ENCODE measurements at regions not wholly inside any gene's neighbourhood (a gene's known extent, or its start where the extent isn't known, plus 50 kb on each side); places are given as distances from the start of the nearest gene placed in this dataset.

DNA sequence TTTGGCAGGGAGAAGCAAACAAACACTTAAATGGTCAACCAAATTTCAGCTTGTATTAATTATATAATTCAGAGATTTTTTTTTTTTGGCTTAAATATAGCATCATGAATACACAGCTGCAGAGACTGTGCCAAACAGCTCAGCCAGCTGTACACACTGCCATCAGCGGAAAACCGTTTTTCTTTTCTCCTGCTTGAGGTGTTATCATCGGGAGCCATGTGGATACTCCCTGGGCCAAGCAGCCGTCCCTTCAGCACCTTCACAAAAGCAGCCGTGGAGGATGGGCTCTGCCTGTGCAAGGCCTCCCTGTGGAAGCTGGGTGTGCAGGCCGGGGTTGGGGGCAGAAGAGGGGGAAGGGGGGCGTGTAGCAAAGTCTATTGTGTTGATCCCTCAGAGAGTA lies 85.0 kb downstream of the NUF2 start:
- Histone ChIP-seq H3K36me3 (ENCODE audit: control insufficient read depth, low read depth, low read length) (no peaks in the 10 kb centered on the region), H3K9me3 (ENCODE audit: control insufficient read depth, low read depth, low read length) (no peaks in the 10 kb centered on the region), H3K4me3 (ENCODE audit: low read length) (no peak overlapping the region), H3K4me1 (ENCODE audit: control insufficient read depth, low read depth, low read length) (peaks cover 17% of the 10 kb centered on the region), H3K27me3 (ENCODE audit: control insufficient read depth, insufficient read depth, low read length) (no peaks in the 10 kb centered on the region), H3K9ac (ENCODE audit: low read length) (no peak overlapping the region), H3K27ac (ENCODE audit: low read length) (no peak overlapping the region)

DNA sequence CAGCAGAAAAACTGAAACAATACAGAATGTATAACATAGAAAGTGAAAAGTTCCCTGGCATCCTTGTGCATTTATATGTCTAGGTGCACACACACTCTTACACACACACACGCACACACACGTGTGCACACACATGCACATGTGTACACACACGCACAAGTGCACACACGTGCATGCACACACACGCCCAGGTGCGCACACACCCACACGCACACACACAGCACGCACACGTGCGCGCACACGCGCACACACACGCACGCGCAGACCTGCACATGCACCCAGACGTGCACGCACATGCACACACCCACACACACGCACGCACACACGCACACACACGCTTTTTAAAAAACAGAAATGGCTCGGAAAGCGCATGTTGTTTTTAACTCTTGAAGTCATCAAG lies 86.5 kb downstream of the NUF2 start:
- Histone ChIP-seq H3K27me3 (ENCODE audit: control insufficient read depth, insufficient read depth, low read length) (no peaks in the 10 kb centered on the region), H3K4me3 (ENCODE audit: low read length) (no peak overlapping the region), H3K4me1 (ENCODE audit: control insufficient read depth, low read depth, low read length) (peaks cover 17% of the 10 kb centered on the region), H3K36me3 (ENCODE audit: control insufficient read depth, low read depth, low read length) (no peaks in the 10 kb centered on the region), H3K27ac (ENCODE audit: low read length) (no peak overlapping the region), H3K9ac (ENCODE audit: low read length) (no peak overlapping the region), H3K9me3 (ENCODE audit: control insufficient read depth, low read depth, low read length) (no peaks in the 10 kb centered on the region)

DNA sequence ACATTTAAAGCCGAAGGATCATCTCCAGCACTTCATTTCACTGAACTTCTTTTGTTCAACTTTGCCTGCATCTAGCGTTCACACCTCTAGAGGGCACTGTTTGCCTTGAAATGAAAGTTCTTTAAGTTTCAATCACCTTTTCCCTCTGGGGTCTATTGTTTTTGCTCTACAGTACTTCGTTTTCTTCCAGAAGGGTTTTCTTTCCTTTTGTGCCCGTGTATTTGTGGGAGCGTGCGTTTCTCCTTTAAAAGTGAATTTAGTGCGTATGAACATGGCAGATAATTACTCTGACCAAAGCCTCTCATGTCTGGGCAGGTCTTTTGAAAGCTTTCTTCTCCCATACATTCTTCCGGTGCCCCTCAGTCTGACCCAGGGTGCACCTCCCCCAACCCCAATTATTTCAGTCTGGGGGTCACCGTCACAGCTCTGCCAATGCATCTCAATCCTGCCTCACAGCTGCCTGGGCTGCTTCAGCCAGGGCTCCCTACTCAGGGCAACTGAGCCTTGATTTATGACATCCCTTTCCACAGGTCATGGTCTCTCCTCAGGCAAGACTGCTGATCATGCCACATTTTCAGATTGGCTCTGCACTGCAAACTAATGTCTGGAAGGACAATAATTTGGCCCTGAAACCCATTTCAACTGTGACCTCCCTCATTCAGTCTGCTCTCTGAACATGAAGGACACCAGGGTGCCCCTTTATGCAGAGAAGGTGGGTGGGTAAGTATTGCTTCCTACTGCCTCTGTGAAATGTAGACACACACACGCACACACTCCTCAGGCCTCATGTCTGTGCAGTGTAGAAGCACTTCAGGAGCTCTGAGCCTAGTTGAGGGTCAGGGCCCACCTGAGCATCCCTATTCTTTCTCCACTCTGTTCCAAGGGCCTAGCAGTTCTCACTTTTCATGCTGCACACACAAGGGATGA lies 88.6 kb downstream of the NUF2 start:
- no peak overlapping the region for H3K4me3 ChIP-seq (ENCODE audit: low read length)
- no peaks in the 10 kb centered on the region for H3K9me3 ChIP-seq (ENCODE audit: control insufficient read depth, low read depth, low read length)
- H3K27me3 ChIP-seq (ENCODE audit: control insufficient read depth, insufficient read depth, low read length): no peaks in the 10 kb centered on the region
- no peak overlapping the region for H3K27ac ChIP-seq (ENCODE audit: low read length)
- no peaks in the 10 kb centered on the region for H3K36me3 ChIP-seq (ENCODE audit: control insufficient read depth, low read depth, low read length)
- peaks cover 10% of the 10 kb centered on the region for H3K4me1 ChIP-seq (ENCODE audit: control insufficient read depth, low read depth, low read length)
- no peak overlapping the region for H3K9ac ChIP-seq (ENCODE audit: low read length)

DNA sequence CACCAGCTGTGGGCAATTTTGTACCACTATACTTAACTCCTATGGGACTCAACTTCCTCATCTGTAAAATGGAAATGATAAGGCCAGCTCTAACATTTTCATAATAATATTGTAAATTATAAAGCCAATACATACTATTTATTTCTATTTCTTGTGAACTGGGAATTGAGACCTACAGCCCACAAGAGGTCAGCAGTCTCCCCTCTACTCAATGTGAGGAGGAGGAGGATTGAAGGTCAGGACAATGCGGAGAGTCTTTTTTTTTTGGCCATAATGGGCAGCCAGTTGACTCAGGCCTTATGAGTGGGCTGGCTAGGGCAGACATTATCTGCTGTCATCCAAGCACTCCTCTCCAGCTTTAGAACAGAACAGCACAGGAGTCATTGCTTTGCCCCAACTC lies 90.5 kb downstream of the NUF2 start:
- no peaks in the 10 kb centered on the region for H3K9me3 ChIP-seq (ENCODE audit: control insufficient read depth, low read depth, low read length)
- no peak overlapping the region for H3K27ac ChIP-seq (ENCODE audit: low read length)
- no peaks in the 10 kb centered on the region for H3K36me3 ChIP-seq (ENCODE audit: control insufficient read depth, low read depth, low read length)
- no peak overlapping the region for H3K9ac ChIP-seq (ENCODE audit: low read length)
- no peak overlapping the region for H3K4me3 ChIP-seq (ENCODE audit: low read length)
- peaks cover 8% of the 10 kb centered on the region for H3K4me1 ChIP-seq (ENCODE audit: control insufficient read depth, low read depth, low read length)
- H3K27me3 ChIP-seq (ENCODE audit: control insufficient read depth, insufficient read depth, low read length): no peaks in the 10 kb centered on the region

DNA sequence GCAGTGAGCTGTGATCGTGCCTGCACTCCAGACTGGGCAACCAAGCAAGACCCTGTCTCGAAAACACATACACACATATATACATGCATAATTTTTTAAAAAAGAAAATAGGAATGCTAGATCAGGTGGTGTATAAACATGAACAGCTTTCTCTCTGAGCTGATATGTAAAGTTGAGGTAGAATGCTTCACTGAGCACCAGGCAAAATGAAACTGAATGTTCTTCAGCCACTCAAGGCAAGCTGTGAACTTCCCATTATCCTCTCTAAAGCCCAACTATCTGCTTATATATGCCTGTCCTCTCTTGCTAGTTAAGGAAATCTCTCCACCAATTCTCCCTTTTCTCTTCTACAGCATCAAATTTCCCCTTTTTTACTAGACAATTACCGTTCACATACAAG lies 93.0 kb downstream of the NUF2 start:
- Histone ChIP-seq H3K9me3 (ENCODE audit: control insufficient read depth, low read depth, low read length) (no peaks in the 10 kb centered on the region), H3K4me1 (ENCODE audit: control insufficient read depth, low read depth, low read length) (peaks cover 8% of the 10 kb centered on the region), H3K4me3 (ENCODE audit: low read length) (no peak overlapping the region), H3K9ac (ENCODE audit: low read length) (no peak overlapping the region), H3K27me3 (ENCODE audit: control insufficient read depth, insufficient read depth, low read length) (no peaks in the 10 kb centered on the region), H3K27ac (ENCODE audit: low read length) (no peak overlapping the region), H3K36me3 (ENCODE audit: control insufficient read depth, low read depth, low read length) (no peaks in the 10 kb centered on the region)

DNA sequence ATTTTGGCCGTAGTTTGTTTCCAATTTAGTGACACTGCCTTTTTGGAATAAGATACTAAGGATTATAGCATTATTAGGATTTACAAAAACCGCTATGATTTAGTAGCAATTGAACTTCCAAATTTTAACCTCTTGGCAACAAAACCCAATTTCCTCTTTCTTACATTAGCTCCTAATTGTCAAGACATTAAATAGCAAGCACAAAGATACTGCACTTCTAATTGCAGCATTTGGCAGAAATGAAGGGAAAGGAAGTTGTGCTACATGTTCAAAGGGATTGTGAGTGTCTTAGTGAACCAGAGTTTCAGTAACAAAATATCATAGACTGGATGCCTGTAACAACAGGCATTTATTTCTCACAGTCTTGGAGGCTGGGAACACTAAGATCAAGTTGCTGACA lies 99.9 kb downstream of the NUF2 start:
- Histone ChIP-seq H3K36me3 (ENCODE audit: control insufficient read depth, low read depth, low read length) (no peaks in the 10 kb centered on the region), H3K9ac (ENCODE audit: low read length) (no peak overlapping the region), H3K4me1 (ENCODE audit: control insufficient read depth, low read depth, low read length) (peaks cover 5% of the 10 kb centered on the region), H3K27me3 (ENCODE audit: control insufficient read depth, insufficient read depth, low read length) (no peaks in the 10 kb centered on the region), H3K9me3 (ENCODE audit: control insufficient read depth, low read depth, low read length) (no peaks in the 10 kb centered on the region), H3K4me3 (ENCODE audit: low read length) (no peak overlapping the region), H3K27ac (ENCODE audit: low read length) (no peak overlapping the region)

DNA sequence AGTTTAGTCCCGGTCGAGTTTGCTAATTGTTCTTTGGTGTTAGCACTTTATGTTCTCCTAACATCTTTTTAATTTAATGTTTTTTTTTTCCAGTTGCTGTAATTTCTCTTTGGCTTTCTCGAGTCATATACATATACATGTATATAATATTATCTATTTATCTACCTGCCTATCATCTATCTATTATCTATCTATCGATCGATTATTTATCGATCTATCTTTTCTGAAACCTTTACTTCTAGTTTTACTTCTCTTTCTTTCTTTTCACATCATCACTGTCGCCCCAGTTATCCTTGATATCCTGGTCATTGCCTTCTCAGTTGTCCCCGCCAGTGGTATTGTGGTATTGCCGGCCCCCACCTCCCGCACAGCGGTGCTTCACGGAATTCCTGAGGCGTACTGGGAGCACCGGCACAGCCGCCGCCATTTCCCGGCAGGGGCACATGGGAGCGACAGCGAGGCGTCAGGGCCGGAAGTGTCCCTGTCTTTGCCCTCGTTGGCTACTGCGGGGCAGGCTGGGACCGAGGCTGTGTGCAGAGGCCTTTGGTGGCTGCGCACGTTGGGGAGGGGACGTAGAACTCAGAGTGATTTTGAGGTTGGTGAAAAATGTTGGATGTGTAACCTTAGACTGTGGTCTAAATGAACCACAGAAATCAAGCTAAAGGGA lies 101.1 kb downstream of the NUF2 start:
- H3K27me3 ChIP-seq (ENCODE audit: control insufficient read depth, insufficient read depth, low read length): no peaks in the 10 kb centered on the region
- H3K4me1 ChIP-seq (ENCODE audit: control insufficient read depth, low read depth, low read length): peaks cover 17% of the 10 kb centered on the region
- no peaks in the 10 kb centered on the region for H3K36me3 ChIP-seq (ENCODE audit: control insufficient read depth, low read depth, low read length)
- H3K27ac ChIP-seq (ENCODE audit: low read length): no peak overlapping the region
- no peaks in the 10 kb centered on the region for H3K9me3 ChIP-seq (ENCODE audit: control insufficient read depth, low read depth, low read length)
- H3K9ac ChIP-seq (ENCODE audit: low read length): no peak overlapping the region
- H3K4me3 ChIP-seq (ENCODE audit: low read length): no peak overlapping the region

DNA sequence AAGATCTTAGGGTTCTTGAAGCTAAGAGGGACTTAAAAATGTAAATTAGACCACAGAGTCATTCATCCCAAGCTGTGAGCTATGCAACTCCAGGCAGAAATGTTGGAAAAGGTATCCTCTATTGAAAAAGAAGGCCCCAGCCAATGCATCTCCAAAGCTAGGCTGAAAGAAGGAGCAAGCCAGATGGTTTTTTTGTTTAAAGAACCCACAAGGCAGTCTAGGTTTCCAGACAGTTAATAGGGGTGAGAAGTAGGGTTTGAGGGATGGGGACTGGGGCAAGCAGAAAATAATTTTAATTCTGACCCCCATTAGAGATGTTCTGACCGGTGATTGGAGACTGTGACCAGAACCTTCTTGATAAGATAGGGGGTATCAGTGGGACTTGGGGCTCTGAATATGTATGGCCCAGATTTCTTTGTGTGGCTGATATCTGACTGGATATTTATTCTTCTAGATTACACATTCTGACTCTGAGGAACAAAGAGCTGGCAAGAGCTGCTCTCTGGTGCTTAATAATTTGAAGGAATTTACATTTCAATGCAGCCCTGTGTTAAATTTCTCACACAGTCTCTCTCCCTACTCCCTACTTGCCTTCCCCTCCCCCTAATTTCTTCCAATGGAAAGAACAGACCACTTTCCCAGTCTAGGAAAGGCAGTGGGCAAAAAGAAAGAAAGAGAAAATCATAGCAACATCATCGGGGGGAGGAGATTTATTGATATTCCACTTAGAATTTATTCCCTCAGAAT lies 104.9 kb downstream of the NUF2 start:
- peaks cover 3% of the 10 kb centered on the region for H3K9me3 ChIP-seq (ENCODE audit: control insufficient read depth, low read depth, low read length)
- H3K4me1 ChIP-seq (ENCODE audit: control insufficient read depth, low read depth, low read length): peaks cover 17% of the 10 kb centered on the region
- H3K27me3 ChIP-seq (ENCODE audit: control insufficient read depth, insufficient read depth, low read length): no peaks in the 10 kb centered on the region
- no peak overlapping the region for H3K4me3 ChIP-seq (ENCODE audit: low read length)
- no peaks in the 10 kb centered on the region for H3K36me3 ChIP-seq (ENCODE audit: control insufficient read depth, low read depth, low read length)
- no peak overlapping the region for H3K9ac ChIP-seq (ENCODE audit: low read length)
- H3K27ac ChIP-seq (ENCODE audit: low read length): no peak overlapping the region

DNA sequence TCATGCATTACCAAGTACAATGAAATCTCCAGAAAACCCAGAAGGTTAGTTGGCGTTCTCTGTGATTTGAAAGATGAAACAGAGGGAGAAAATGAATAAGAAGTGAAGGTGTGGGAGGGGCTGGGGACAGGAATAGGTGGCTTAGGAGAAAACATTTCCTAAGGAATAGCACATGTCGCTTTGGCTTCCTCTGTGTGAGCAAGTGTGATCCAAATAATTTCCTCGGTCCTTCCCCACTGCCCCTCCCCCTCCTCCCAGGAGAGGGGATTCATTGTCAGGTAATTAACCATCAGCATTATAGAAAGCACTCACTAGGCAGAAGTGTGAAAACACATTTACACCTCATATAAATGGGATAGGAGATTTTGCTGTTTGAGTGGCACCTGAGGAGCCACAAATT lies 105.5 kb downstream of the NUF2 start:
- Histone ChIP-seq H3K36me3 (ENCODE audit: control insufficient read depth, low read depth, low read length) (no peaks in the 10 kb centered on the region), H3K27me3 (ENCODE audit: control insufficient read depth, insufficient read depth, low read length) (no peaks in the 10 kb centered on the region), H3K9ac (ENCODE audit: low read length) (no peak overlapping the region), H3K9me3 (ENCODE audit: control insufficient read depth, low read depth, low read length) (peaks cover 4% of the 10 kb centered on the region), H3K4me1 (ENCODE audit: control insufficient read depth, low read depth, low read length) (peaks cover 17% of the 10 kb centered on the region), H3K27ac (ENCODE audit: low read length) (no peak overlapping the region), H3K4me3 (ENCODE audit: low read length) (no peak overlapping the region)

DNA sequence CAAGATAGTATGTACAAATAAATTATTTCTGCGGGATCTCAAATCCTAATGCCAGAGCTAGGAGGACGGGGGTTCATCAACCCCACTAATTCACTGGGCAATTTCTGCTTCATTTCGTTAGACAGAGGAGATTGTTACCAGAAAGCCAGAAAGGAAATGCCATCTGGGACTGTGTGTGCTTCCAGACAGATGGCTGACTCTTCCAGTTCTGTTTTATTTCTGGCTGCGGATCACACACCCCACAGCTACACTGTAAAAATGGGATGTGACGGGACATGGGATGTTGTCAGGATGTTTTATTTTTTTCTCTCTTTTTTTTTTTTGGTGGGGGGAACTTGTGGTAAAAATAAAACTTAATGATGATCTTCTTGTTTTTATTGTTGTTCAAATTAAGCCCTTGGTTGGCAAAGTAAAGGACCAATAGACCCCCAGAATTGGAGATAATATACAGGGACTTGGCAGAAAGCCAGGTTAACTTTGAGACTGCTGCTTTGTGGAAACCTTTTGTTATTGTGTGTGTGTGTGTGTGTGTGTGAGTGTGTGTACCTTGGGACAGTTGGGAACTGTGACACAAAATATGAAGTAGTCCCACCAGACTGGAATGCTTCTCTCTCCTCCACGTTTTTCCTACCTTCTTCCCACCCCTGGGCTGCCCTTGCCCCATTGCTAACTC lies 114.5 kb downstream of the NUF2 start:
- H3K9me3 ChIP-seq (ENCODE audit: control insufficient read depth, low read depth, low read length): peaks cover 4% of the 10 kb centered on the region
- H3K4me1 ChIP-seq (ENCODE audit: control insufficient read depth, low read depth, low read length): no peaks in the 10 kb centered on the region
- H3K9ac ChIP-seq (ENCODE audit: low read length): no peak overlapping the region
- no peaks in the 10 kb centered on the region for H3K36me3 ChIP-seq (ENCODE audit: control insufficient read depth, low read depth, low read length)
- no peak overlapping the region for H3K27ac ChIP-seq (ENCODE audit: low read length)
- H3K4me3 ChIP-seq (ENCODE audit: low read length): no peak overlapping the region
- H3K27me3 ChIP-seq (ENCODE audit: control insufficient read depth, insufficient read depth, low read length): no peaks in the 10 kb centered on the region

DNA sequence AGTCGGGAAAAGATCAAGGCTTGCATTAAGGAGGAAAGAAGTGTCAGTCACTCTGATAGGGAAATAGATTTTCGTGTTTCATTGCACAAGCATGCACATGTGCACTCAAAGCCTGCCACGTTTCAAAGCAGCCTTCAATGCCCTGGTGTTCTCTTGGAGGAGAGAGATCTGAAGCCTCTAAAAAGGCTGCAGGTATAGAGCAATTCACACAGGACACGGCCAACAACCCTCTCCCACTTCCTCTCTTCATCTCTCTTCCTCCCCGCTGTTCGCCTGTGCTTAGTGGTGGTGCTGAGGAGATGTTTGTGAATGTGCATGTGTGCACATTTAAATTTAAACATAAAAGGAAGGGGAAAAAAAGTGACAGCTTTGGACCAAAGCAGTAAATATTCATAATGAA lies 117.7 kb downstream of the NUF2 start:
- Histone ChIP-seq H3K27me3 (ENCODE audit: control insufficient read depth, insufficient read depth, low read length) (no peaks in the 10 kb centered on the region), H3K27ac (ENCODE audit: low read length) (no peak overlapping the region), H3K9ac (ENCODE audit: low read length) (no peak overlapping the region)

More for the DNA sequence above, 117.7 kb downstream of the NUF2 start:
- peaks cover 11% of the 10 kb centered on the region for H3K4me1 ChIP-seq (ENCODE audit: control insufficient read depth, low read depth, low read length)
- H3K36me3 ChIP-seq (ENCODE audit: control insufficient read depth, low read depth, low read length): no peaks in the 10 kb centered on the region
- H3K4me3 ChIP-seq (ENCODE audit: low read length): no peak overlapping the region
- H3K9me3 ChIP-seq (ENCODE audit: control insufficient read depth, low read depth, low read length): no peaks in the 10 kb centered on the region

All from iPS-18a (cell line).